Upper lobe of left lung (tissue), 6 donors: ENCODE measurements at regions not wholly inside any gene's neighbourhood (a gene's known extent, or its start where the extent isn't known, plus 50 kb on each side); places are given as distances from the start of the nearest gene placed in this dataset.
A peak's percentile ranks its signal among the peaks of the same experiment; 100 is the strongest.

ENCODE experiments used
- ATAC-seq, 2 donors: fragments of 200-7000 bp; cut with Tn5 transposase; one replicate each; pipeline ENCODE4 v1.9.1; 2022; ENCODE audit warnings: mild to moderate bottlenecking in 2 of 2, moderate library complexity in 2 of 2; ENCODE audit not compliant: low FRiP score in 2 of 2
- DNase-seq, 2 donors: peaks; one replicate each; pipeline ENCODE4 v3.0.0-alpha.2; 2019 to 2020
- H3K27ac ChIP-seq, 4 donors: fragments of 200-600 bp; sonication (generic); one replicate each; pipeline ENCODE4 v1.5.1; 2016 to 2019
- H3K27me3 ChIP-seq, 4 donors: fragments of 200-600 bp; sonication (generic); one replicate each; pipeline ENCODE4 v1.5.1; 2017 to 2019
- H3K36me3 ChIP-seq, 4 donors: fragments of 200-600 bp; sonication (generic); one replicate each; pipeline ENCODE4 v1.5.1; 2016 to 2019
- H3K4me1 ChIP-seq, 4 donors: fragments of 200-600 bp; sonication (generic); one replicate each; pipeline ENCODE4 v1.5.1; 2018 to 2019
- H3K4me3 ChIP-seq, 4 donors: fragments of 200-600 bp; sonication (generic); one replicate each; pipeline ENCODE4 v1.5.1; 2017 to 2019; ENCODE audit warnings: mild to moderate bottlenecking in 2 of 4, moderate library complexity in 1 of 4
- H3K9me3 ChIP-seq, 4 donors: fragments of 200-600 bp; sonication (generic); one replicate each; pipeline ENCODE4 v1.5.1; 2018 to 2019
- CTCF ChIP-seq, 6 experiments: fragments of 450-650 bp in 4 of 6; fragments of 200-600 bp in 2 of 6; sonication (generic) in 2 of 6; IDR thresholded peaks; one replicate each; pipeline ENCODE4 v1.5.1; 2016 to 2019; ENCODE audit warnings: antibody characterized with exemption in 6 of 6
- EP300 ChIP-seq, 4 donors: sonication (generic); formaldehyde crosslinking; IDR thresholded peaks; one replicate each; pipeline ENCODE4 v1.5.1; 2017; ENCODE audit warnings: antibody characterized with exemption in 4 of 4, control low read depth in 2 of 4
- POLR2A ChIP-seq, 4 donors: fragments of 450-650 bp; IDR thresholded peaks; one replicate each; pipeline ENCODE4 v1.5.1; 2016 to 2017; ENCODE audit warnings: antibody characterized with exemption in 4 of 4, mild to moderate bottlenecking in 2 of 4
- POLR2AphosphoS5 ChIP-seq, 2 donors: sonication (generic); formaldehyde crosslinking; IDR thresholded peaks; one replicate each; pipeline ENCODE4 v1.5.1; 2017; ENCODE audit warnings: antibody characterized with exemption in 2 of 2
- WGBS, 2 donors: methylation state at CpG; one replicate each; pipeline ENCODE4 v1.1.5; 2017 to 2018; 5-methylcytosine and 5-hydroxymethylcytosine counted together
- donor health status: DM: no; HTN: no; CAD: no; lungs with moderate emphysema.
- donor health status: DM: no; HTN: yes; CAD: no; lungs with severe emphysema.

DNA sequence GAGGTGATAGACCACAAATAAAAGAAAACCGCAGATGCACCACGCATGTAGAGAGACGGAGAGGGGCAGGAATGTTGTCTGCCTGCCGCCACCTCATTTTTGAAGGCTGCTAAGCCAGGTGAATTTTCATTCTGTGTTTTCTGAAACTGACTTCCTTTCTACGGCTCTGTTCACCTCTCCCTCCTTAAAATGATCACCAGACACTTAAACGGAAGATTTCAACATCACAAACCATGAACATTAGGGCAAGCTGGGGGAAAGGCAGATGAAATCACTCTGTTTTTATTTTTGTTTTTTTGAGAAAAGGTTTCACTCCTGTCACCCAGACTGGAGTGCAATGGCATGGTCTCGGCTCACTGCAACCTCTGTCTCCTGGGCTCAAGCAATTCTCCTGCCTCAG lies 232.4 kb downstream of the MIAT start:
- H3K27me3 ChIP-seq: no peaks in the 10 kb centered on the region
- H3K27ac ChIP-seq: no peak overlapping the region
- peaks cover 0 to 22% (median 9%) of the 10 kb centered on the region in 4 donors for H3K4me1 ChIP-seq
- DNase-seq: no peak
- TF ChIP-seq POLR2A (IDR thresholded peaks at IDR 0.05): no peak
- TF ChIP-seq POLR2AphosphoS5 (IDR thresholded peaks at IDR 0.05): no peak
- no peak for TF ChIP-seq CTCF (IDR thresholded peaks at IDR 0.05)
- no peaks in the 10 kb centered on the region for H3K36me3 ChIP-seq
- no peak for ATAC-seq
- H3K9me3 ChIP-seq: no peaks in the 10 kb centered on the region
- H3K4me3 ChIP-seq: no peak overlapping the region
- 65 to 66% methylated on average over 7 of the region's 7 CpGs for WGBS, 2 donors

- TF ChIP-seq CTCF (IDR thresholded peaks at IDR 0.05) (no peak), POLR2AphosphoS5 (IDR thresholded peaks at IDR 0.05) (no peak)
- WGBS, 2 donors: 63 to 89% methylated on average over 4 to 5 of the region's 5 CpGs
- H3K36me3 ChIP-seq: no peaks in the 10 kb centered on the region
- no peaks in the 10 kb centered on the region for H3K27me3 ChIP-seq
- ATAC-seq (no peak), DNase-seq (no peak)
- H3K4me3 ChIP-seq: no peak overlapping the region
- H3K4me1 ChIP-seq: peaks cover 0 to 28% (median 12%) of the 10 kb centered on the region in 4 donors
- no peak overlapping the region for H3K27ac ChIP-seq
- no peaks in the 10 kb centered on the region for H3K9me3 ChIP-seq
These were observed 233.5 kb downstream of the MIAT start for GRCh38 chr22:26890870-26891269.

GRCh38 chr22:26891429-26891828 lies 234.0 kb downstream of the MIAT start:
- no peak overlapping the region for H3K4me3 ChIP-seq
- no peaks in the 10 kb centered on the region for H3K27me3 ChIP-seq
- ATAC-seq (no peak), DNase-seq (no peak)
- H3K4me1 ChIP-seq: peaks cover 0 to 28% (median 12%) of the 10 kb centered on the region in 4 donors
- TF ChIP-seq EP300 (IDR thresholded peaks at IDR 0.05) (no peak), CTCF (IDR thresholded peaks at IDR 0.05) (no peak), POLR2A (IDR thresholded peaks at IDR 0.05) (no peak), POLR2AphosphoS5 (IDR thresholded peaks at IDR 0.05) (no peak)
- no peak overlapping the region for H3K27ac ChIP-seq
- 93 to 100% methylated on average over 3 of the region's 3 CpGs for WGBS, 2 donors
- H3K36me3 ChIP-seq: no peaks in the 10 kb centered on the region
- H3K9me3 ChIP-seq: no peaks in the 10 kb centered on the region

GRCh38 chr22:26892166-26893041 lies 235.0 kb downstream of the MIAT start:
- no peaks in the 10 kb centered on the region for H3K27me3 ChIP-seq
- DNase-seq: peak in 1 of 2 donors; percentile 51
- H3K9me3 ChIP-seq: no peaks in the 10 kb centered on the region
- no peak for TF ChIP-seq EP300 (IDR thresholded peaks at IDR 0.05)
- TF ChIP-seq POLR2AphosphoS5 (IDR thresholded peaks at IDR 0.05): no peak
- TF ChIP-seq CTCF (IDR thresholded peaks at IDR 0.05): no peak
- TF ChIP-seq POLR2A (IDR thresholded peaks at IDR 0.05): no peak
- no peak overlapping the region for H3K27ac ChIP-seq
- no peaks in the 10 kb centered on the region for H3K36me3 ChIP-seq
- H3K4me3 ChIP-seq: no peak overlapping the region
- 48 to 53% methylated on average over 17 to 20 of the region's 20 CpGs for WGBS, 2 donors
- H3K4me1 ChIP-seq: peaks cover 0 to 28% (median 12%) of the 10 kb centered on the region in 4 donors
- no peak for ATAC-seq
